ENCODE measurements at regions not wholly inside any gene's neighbourhood (a gene's known extent, or its start where the extent isn't known, plus 50 kb on each side); places are given as distances from the start of the nearest gene placed in this dataset.

- TF ChIP-seq EZH2 (optimal IDR thresholded peaks at IDR 0.05; ENCODE audit: low read depth, low read length) (no peak), CTCF (IDR thresholded peaks at IDR 0.05; ENCODE audit: low read length) (no peak), EZH2phosphoT487 (IDR thresholded peaks at IDR 0.05; ENCODE audit: low read length) (no peak)
Observed at GRCh38 chr6:91786474-91787184, 1199.8 kb upstream of the MAP3K7 start.

Data from MM.1S (cell line).